ENCODE measurements at regions not wholly inside any gene's neighbourhood (a gene's known extent, or its start where the extent isn't known, plus 50 kb on each side); places are given as distances from the start of the nearest gene placed in this dataset.
"Not testable (repeated sequence)": the region's sequence is repeated elsewhere in the genome, so short reads cannot be mapped to it uniquely, and the experiment has no call there.

GRCh38 chr15:87481126-87481525, 775.4 kb downstream of the NTRK3 start:
- no peak for DNase-seq (ENCODE audit: low read depth in 2 of 2)

GRCh38 chr15:87478687-87479072, 777.9 kb downstream of the NTRK3 start:
- no peak for DNase-seq (ENCODE audit: low read depth in 2 of 2)

DNA sequence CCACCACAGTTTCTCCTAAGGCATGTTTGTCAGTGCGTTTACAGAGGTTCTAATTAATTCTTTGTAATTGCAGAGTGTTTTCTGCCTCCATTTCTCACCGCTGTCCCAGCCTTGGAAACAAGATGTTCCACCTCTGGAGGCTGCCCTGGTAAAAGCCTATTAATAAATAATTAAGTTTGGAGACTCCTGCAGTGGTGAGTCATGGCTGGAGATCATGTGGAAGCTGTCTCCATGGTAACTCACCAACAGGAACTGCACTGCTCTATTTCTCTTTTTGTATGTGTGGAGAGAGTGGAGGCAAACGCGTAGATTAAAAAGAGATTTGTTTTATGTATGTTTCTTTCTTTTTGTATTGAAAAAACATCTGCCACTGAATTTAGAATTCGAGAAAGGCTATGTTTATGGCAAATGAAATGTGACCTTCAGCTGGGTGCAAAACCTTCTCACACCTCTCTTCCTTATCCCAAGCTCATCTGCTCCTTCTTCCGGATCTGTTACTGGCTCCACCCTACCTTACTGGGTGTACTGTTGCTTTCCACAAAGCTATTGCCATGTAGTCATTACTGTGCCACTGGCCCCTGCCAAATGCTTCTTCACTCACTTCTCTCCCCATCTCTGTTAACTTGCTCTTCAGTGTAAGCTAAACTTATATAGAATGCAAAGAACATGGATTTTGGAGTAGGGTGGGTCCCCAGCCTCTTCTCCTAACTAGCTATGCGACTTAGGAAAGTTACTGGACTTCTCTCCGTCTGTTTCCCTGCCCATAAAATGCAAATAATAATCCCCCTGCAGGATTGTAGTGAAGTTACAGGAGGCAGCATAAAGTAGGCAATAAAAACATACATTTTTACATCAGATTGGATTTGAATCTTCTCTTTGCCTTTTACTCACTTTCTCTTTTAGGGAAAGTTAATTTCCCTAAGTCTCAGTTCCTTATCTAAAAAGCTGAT, 778.5 kb downstream of the NTRK3 start:
- DNase-seq (ENCODE audit: low read depth in 2 of 2), result peak in 1 of 2 donors; percentile 7

- no peak for DNase-seq (ENCODE audit: low read depth in 2 of 2)
These were observed 779.5 kb downstream of the NTRK3 start for GRCh38 chr15:87477026-87477425.

DNA sequence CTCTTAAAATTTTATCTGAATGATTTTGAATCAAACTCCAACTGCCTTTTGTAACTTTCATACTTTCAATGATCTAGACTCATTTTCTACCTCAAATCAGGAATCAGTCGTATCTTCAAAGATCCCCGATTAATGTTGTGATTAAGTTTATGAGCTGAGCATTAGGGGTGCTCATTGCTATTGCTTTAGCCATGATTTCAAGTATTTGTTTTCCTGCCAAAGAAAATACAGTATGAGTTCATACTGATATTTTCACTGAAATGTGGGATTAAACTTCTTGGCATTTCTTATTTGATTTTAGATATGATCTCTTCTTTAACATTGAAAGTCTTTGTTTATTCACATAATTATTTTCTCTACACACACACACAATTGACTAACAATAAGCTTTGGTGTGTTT, 785.6 kb downstream of the NTRK3 start:
- DNase-seq (ENCODE audit: low read depth in 2 of 2), result no peak

DNA sequence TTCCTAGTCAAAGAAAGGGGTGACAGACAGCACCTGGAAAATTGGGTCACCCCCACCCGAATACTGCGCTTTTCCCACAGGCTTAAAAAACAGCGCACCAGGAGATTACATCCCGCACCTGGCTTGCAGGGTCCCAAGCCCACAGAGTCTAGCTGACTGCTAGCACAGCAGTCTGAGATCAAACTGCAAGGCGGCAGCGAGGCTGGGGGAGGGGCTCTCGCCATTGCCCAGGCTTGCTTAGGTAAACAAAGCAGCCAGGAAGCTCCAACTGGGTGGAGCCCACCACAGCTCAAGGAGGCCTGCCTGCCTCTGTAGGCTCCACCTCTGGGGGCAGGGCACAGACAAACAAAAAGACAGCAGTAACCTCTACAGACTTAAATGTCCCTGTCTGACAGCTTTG, 792.6 kb downstream of the NTRK3 start:
- not testable (repeated sequence) for DNase-seq (ENCODE audit: low read depth in 2 of 2)

DNA sequence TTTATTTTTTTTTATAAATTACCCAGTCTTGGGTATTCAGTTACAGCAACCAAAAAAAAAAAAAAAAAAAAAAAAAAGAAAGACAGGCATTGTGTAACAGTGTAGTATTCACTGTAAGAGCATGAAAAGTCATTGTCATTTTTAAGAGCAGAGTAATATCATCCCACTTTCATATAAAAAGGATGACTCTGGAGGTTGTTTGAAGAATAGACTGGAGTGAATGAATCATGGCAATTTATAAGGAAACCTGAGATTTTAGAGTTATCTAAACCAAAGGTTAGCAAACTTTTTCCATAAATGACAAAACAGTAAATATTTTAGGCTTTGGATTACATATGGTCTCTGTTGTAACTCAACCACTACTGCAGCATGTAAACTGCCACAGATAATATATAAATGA, 794.9 kb downstream of the NTRK3 start:
- DNase-seq (ENCODE audit: low read depth in 2 of 2), result no peak

DNA sequence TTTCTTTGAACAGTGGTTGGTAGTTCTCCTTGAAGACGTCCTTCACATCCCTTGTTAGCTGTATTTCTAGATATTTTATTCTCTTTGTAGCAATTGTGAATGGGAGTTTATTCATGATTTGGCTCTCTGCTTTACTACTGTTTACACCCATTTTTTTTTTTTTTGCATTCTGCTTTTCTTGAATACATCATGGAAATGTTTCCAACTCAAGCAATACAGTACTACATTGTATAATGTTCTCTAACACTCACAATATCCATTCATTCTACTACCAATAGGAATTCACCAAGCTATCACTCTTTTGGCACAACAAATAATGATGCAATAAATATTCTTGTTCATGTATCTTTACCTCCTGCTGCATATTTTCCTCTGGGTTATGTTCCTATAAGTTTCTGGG, 801.7 kb downstream of the NTRK3 start:
- no peak for DNase-seq (ENCODE audit: low read depth in 2 of 2)

- DNase-seq (ENCODE audit: low read depth in 2 of 2), result no peak
These were observed 806.2 kb downstream of the NTRK3 start for GRCh38 chr15:87450314-87450713.

GRCh38 chr15:87439090-87439489, 817.4 kb downstream of the NTRK3 start:
- no peak for DNase-seq (ENCODE audit: low read depth in 2 of 2)

DNA sequence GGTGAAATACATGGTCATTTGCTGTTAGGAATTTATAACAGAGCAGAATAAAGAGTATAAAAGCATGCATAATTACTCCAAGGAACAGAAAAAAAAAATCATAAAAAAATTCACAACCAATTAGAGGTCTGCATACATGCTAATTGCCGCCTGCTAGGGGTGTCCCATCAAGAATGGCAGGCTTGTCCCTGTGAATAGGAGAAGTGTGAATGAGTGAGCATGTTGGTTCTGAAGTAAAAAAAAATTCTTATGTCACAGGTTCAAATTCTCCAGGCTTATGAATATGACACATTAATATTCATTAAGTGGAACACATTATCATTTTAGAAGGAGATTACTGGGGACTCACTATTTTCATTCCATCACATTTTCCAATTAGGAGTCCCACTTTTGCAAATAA, 822.7 kb downstream of the NTRK3 start:
- DNase-seq (ENCODE audit: low read depth in 2 of 2), result no peak

DNA sequence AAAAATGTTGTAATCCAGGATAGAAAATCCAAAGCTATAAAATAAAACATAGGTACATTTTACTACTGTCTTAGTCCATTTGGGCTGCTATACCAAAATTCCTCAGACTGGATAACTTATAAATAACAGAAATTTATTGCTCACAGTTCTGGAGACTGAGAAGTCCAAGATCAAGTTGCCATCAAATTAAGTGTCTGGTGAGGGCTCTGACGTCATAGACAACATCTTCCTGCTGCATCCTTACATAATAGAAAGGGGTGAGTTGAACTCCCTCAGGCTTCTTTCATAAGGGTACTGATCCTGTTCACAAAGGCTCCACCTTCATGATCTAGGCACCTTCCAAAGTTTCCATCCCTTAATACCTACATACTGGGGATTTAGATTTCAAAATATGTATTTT, 826.8 kb downstream of the NTRK3 start:
- DNase-seq (ENCODE audit: low read depth in 2 of 2), result no peak

- DNase-seq (ENCODE audit: low read depth in 2 of 2), result no peak
These were observed 836.5 kb downstream of the NTRK3 start for GRCh38 chr15:87420017-87420416.

- no peak for DNase-seq (ENCODE audit: low read depth in 2 of 2)
These were observed 837.2 kb downstream of the NTRK3 start for GRCh38 chr15:87419344-87419743.

DNA sequence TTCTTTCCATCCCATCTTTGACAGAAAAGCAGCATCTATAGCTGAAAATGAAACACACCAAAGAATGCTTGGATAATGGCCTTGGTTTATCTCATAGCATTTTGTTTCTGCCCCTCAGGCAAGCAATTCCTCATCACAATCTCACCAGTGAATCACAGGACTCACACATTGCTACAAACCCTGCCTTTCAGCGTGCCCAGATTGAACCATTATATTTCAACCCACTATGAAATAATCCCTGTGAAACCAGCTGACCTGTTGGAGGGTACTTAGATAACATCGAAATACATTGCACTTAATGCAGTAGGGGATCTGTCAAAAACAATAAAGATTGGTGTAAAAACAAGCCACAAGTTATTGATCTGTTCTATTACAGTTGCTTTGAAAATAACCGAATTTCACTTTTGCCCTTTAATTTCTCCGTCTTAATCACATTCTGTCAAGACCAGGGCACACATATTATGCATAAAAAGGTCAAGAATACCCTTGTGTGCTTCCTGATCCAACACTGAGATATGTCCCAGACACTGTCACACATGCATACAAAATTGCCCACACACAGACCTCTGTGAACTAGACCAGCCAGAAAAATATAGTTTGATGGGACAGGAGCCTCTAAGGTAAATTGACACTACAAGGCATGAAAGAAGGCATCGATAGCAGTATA, 839.8 kb downstream of the NTRK3 start:
- no peak for DNase-seq (ENCODE audit: low read depth in 2 of 2)

DNA sequence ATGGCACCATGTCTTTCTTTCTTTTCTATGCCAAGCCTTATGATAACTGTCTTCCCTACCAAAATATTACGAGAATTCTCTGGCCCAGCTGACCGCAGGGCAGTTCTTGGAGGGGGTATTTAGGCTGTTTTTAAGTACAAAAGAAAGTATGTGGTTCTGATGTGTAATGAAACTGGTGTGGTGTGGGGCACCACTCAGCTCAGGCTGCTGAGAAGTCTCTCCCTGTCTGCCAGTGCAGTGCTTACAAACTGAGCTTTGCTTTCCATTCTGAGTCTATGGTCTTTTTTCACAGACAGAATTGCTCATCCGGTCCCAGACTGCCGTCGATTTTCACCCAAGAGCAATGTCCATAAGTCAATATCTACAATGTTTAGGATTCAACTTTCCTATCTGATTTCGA, 847.6 kb downstream of the NTRK3 start:
- DNase-seq (ENCODE audit: low read depth in 2 of 2), result no peak

GRCh38 chr15:87403973-87404372, 852.6 kb downstream of the NTRK3 start:
- DNase-seq (ENCODE audit: low read depth in 2 of 2), result no peak

DNA sequence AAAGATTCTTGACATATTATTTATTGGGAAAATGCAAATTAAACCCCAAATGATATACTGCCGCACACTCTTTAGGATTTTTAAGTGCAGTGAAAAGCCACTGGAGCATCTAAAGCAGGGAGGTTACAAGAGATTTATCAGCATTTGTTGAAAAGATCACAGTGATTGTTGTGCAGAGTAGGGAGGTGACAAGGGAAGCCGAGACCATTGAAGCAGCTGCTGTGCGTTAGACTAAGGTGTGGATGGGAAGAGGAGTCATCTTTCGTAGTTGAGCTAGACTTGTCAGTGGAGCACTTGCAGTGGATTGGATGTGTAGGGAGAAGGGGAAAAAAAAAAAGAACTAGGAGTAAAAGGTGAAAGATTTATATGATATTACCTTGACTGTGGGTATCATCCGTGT, 854.6 kb downstream of the NTRK3 start:
- no peak for DNase-seq (ENCODE audit: low read depth in 2 of 2)

- DNase-seq (ENCODE audit: low read depth in 2 of 2), result no peak
These were observed 861.9 kb downstream of the NTRK3 start for GRCh38 chr15:87394676-87395075.

DNA sequence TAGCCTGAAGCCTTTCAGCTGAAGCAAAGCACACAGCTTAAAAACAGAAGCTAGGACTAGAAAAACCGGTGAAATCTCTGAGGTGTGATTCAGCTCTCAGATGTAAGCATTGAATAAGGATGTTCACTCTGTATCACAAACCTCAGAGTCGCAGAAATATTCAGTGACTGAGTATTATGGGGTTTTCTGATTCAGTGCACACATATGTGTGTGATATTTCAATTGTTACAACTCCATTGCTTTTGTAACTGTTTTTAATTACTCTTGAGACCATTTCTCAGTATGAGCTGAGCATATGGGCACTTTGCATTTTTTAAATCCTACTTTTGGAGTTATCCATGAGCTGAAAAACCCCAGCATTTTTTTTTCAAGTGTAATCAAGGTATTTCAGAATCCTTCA, 868.8 kb downstream of the NTRK3 start:
- DNase-seq (ENCODE audit: low read depth in 2 of 2), result no peak

DNA sequence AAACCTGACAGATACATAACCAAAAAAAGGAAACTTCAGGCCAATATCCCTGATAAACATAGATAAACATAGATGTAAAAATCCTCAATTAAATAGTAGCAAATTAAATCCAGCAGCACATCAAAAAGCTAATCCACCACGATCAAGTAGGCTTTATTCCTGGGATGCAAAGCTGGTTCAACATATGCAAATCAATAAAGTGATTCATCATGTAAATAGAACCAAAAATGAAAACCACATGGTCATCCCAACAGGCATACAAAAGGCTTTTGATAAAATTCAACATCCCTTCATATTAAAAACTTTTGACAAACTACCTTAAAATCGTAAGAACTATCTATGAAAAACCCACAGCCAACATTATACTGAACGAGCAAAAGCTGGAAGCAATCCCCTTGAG, 882.2 kb downstream of the NTRK3 start:
- no peak for DNase-seq (ENCODE audit: low read depth in 2 of 2)

DNA sequence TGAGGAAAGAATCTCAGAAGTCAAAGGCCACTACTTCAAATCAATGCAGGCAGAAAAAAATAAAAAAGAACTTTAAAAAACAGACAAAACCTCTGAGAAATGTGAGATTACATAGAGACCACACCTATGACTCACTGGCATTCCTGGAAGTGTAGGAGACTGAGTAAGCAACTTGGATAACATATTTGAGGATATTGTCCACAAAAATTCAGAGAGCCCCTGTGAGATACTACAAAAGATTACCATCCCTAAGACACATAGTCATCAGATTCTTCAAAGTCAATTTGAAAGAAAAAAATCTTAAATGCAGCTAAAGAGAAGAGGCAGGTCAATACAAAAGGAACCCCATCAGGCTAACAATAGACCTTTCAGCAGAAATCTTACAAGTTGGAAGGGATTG, 887.3 kb downstream of the NTRK3 start:
- DNase-seq (ENCODE audit: low read depth in 2 of 2), result no peak

- DNase-seq (ENCODE audit: low read depth in 2 of 2), result no peak
These were observed 888.0 kb downstream of the NTRK3 start for GRCh38 chr15:87368511-87368910.
